GM12878 (cell line): ENCODE measurements at regions not wholly inside any gene's neighbourhood (a gene's known extent, or its start where the extent isn't known, plus 50 kb on each side); places are given as distances from the start of the nearest gene placed in this dataset.

ENCODE experiments used
- ATAC-seq: fragments of 200-7000 bp; cut with Tn5 transposase; 3 replicates; pipeline ENCODE4 v1.9.1; 2020; ENCODE audit warnings: mild to moderate bottlenecking, moderate library complexity
- BruUV-seq: library from RNA; stranded (reverse); fragments of 400-500 nt; replicated peaks from 2 replicates; lab custom pipeline; 2021; lab: Mats Ljungman, UMichigan
- CTCF ChIA-PET: fragments of 300-600 bp; sonication (Branson Sonifier 250); formaldehyde crosslinking; extraction: SDS; loops from one replicate; lab custom pipeline; 2021; ENCODE audit warnings: inconsistent platforms; lab: Yijun Ruan, JAX
- POLR2A ChIA-PET: fragments of 350-600 bp; formaldehyde crosslinking; extraction: SDS; loops from one replicate; lab custom pipeline; 2021; ENCODE audit warnings: inconsistent platforms; lab: Charles Lee
- RAD21 ChIA-PET: fragments of 300-600 bp; sonication (Branson Sonifier 250); formaldehyde crosslinking; loops from one replicate; lab custom pipeline; 2023; ENCODE audit warnings: antibody characterized with exemption; ENCODE audit not compliant: unreplicated experiment; lab: Charles Lee
- SMC1A ChIA-PET: fragments of 300-600 bp; sonication (Branson Sonifier 250); formaldehyde crosslinking; loops from one replicate; lab custom pipeline; 2023; ENCODE audit not compliant: unreplicated experiment, uncharacterized antibody; lab: Charles Lee
- DNase-seq: peaks from one replicate; pipeline ENCODE4 v3.0.0-alpha.2; 2011; ENCODE audit warnings: low read depth, low spot score
- FAIRE-seq: peaks from 3 replicates; lab custom pipeline; 2011; peaks lifted over from hg19 to GRCh38; lab: Jason Lieb, UNC
- H2AFZ ChIP-seq: 2 replicates; pipeline ENCODE4 v1.6.0; 2011; ENCODE audit warnings: low read depth, low read length, control low read depth; ENCODE audit not compliant: control insufficient read depth
- H3K27ac ChIP-seq: 2 replicates; pipeline ENCODE4 v1.5.1; 2011; ENCODE audit warnings: control low read depth; ENCODE audit not compliant: control insufficient read depth, insufficient read depth
- H3K27me3 ChIP-seq, 2 experiments: replicated peaks in 1 of 2; 2 replicates each; pipeline versions ENCODE4 v1.6.0 to v1.6.1; 2011; ENCODE audit warnings: low read length in 1 of 2; ENCODE audit not compliant: control insufficient read depth in 2 of 2, insufficient read depth in 2 of 2
- H3K36me3 ChIP-seq, 2 experiments: 2 replicates each; pipeline ENCODE4 v1.5.1; 2011; ENCODE audit warnings: low read length in 1 of 2; ENCODE audit not compliant: control insufficient read depth in 2 of 2, insufficient read depth in 2 of 2
- H3K4me1 ChIP-seq: 2 replicates; pipeline ENCODE4 v1.6.1; 2011; ENCODE audit warnings: mild to moderate bottlenecking, low read length, moderate library complexity, mixed read lengths; ENCODE audit not compliant: control insufficient read depth, insufficient read depth
- H3K4me2 ChIP-seq: 2 replicates; pipeline ENCODE4 v1.6.0; 2011; ENCODE audit warnings: control low read depth; ENCODE audit not compliant: control insufficient read depth, insufficient read depth
- H3K4me3 ChIP-seq: fragments of 200-600 bp; sonication (generic); 2 replicates; pipeline ENCODE4 v1.5.1; 2016
- H3K79me2 ChIP-seq: 2 replicates; pipeline ENCODE4 v1.6.0; 2011; ENCODE audit warnings: low read length; ENCODE audit not compliant: control insufficient read depth, insufficient read depth
- H3K9ac ChIP-seq: 2 replicates; pipeline ENCODE4 v1.8.0; 2011; ENCODE audit warnings: low read length, control low read depth, mixed read lengths; ENCODE audit not compliant: control insufficient read depth, insufficient read depth
- H3K9me3 ChIP-seq: replicated peaks from 3 replicates; pipeline ENCODE4 v1.5.1; 2011; ENCODE audit warnings: mild to moderate bottlenecking, low read length; ENCODE audit not compliant: control insufficient read depth, insufficient read depth
- H4K20me1 ChIP-seq: 2 replicates; pipeline ENCODE4 v1.6.0; 2011; ENCODE audit not compliant: control insufficient read depth, insufficient read depth
- BRCA1 ChIP-seq: IDR thresholded peaks from 2 replicates; pipeline ENCODE4 v1.6.1; 2011; ENCODE audit warnings: low read depth, low read length, improper control_type of control experiment
- KAT2A ChIP-seq: conservative IDR thresholded peaks from 2 replicates; pipeline ENCODE4 v1.6.1; 2011; ENCODE audit warnings: low read depth, low read length; ENCODE audit not compliant: control insufficient read depth
- RUNX3 ChIP-seq: IDR thresholded peaks from 2 replicates; pipeline ENCODE4 v1.6.1; 2012; ENCODE audit warnings: low read length, inconsistent platforms
- ZNF274 ChIP-seq: IDR thresholded peaks from one replicate; pipeline ENCODE4 v1.8.0; 2011; ENCODE audit not compliant: insufficient read length, insufficient read depth
- WGBS: methylation state at CpG from one replicate; pipeline ENCODE4 v1.1.6; 2016; ENCODE audit warnings: low lambda C conversion rate; ENCODE audit not compliant: insufficient replicate concordance, insufficient coverage; ENCODE audit errors: missing lambda C conversion rate; 5-methylcytosine and 5-hydroxymethylcytosine counted together
- in situ Hi-C: fragments of 300-500 bp; cut with MboI; formaldehyde crosslinking; loops from 9 replicates; pipeline ENCODE4 v1.14.3; 2018; ENCODE audit warnings: mixed read lengths
- intact Hi-C: fragments of 100-400 bp; cut with micrococcal nuclease; formaldehyde crosslinking; loops from one replicate; pipeline ENCODE4 v1.14.2; 2022; ENCODE audit not compliant: unreplicated experiment
- TF ChIP-seq, protein P1 (sequence below): fragments of 450-650 bp; IDR thresholded peaks from 2 replicates; pipeline ENCODE4 v1.6.1; 2016; ENCODE audit warnings: mild to moderate bottlenecking, moderate library complexity, borderline replicate concordance
- TF ChIP-seq, protein P2 (sequence below): IDR thresholded peaks from 2 replicates; pipeline ENCODE4 v1.6.1; 2011; ENCODE audit warnings: borderline replicate concordance, low read depth, mild to moderate bottlenecking, moderate library complexity, low read length; ENCODE audit not compliant: insufficient read depth, poor library complexity, severe bottlenecking

DNA sequence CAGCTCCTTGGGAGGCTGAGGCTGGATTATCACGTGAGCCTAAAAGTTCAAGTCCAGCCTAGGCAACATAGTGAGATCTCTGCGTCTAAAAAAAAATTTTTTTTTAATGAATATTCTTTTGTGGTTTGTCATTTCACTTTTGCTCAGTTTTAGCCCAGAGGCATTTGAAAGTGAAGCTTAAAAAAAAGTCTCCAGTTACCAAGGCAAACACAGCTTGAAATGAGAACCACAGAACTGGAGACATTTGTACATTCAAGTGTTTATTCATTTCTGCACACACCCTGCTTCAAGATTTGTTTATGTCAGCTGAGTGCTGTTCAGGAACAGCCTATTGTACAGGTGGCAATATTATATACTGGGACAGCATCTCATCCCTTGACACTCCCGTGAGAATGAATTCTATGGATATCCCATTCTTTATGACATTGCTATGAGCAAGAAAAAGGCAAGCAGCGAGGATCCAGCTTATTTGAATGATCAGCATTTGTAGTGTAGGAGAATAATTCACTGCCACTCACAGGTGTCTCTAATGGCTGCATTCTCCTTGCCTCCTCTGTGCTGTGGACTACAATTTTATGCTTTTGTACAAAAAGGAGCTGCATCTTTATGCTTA is 444.8 kb upstream of the GRM7 start:
- TF ChIP-seq RUNX3 (peak; percentile 51; the same call in 1 of the 2 replicates), ZNF274 (no peak)
- no peak overlapping the region for H3K27ac ChIP-seq
- ChIA-PET SMC1A (interaction anchor here (0.7 to 1.5 kb wide), 5 partner anchors 8 to 1936 kb away, joined by 3 read pairs; no protein-coding TSS in a partner anchor), RAD21 (no interaction called here), CTCF (interaction anchor here (1.5 to 1.8 kb wide), 2 partner anchors 27 to 47 kb away, joined by 4 read pairs; no protein-coding TSS in a partner anchor), POLR2A (no interaction called here)
- no peak overlapping the region for H3K9ac ChIP-seq
- H3K79me2 ChIP-seq, result no peaks in the 10 kb centered on the region
- in situ Hi-C loops (no loop called here), intact Hi-C loops (no loop called here)
- ATAC-seq, result peak; percentile 45
- H3K36me3 ChIP-seq, result no peaks in the 10 kb centered on the region
- no peak for FAIRE-seq
- no peaks in the 10 kb centered on the region for H4K20me1 ChIP-seq
- H2AFZ ChIP-seq, result no peak overlapping the region
- DNase-seq, result no peak
- WGBS, result 1% methylated on average over 4 of the region's 4 CpGs
- H3K9me3 ChIP-seq, result no peaks in the 10 kb centered on the region
- no TSS peak for BruUV-seq
- H3K4me3 ChIP-seq, result no peak overlapping the region
- H3K4me1 ChIP-seq, result no peaks in the 10 kb centered on the region
- no peak overlapping the region for H3K4me2 ChIP-seq
- H3K27me3 ChIP-seq, result no peaks in the 10 kb centered on the region

DNA sequence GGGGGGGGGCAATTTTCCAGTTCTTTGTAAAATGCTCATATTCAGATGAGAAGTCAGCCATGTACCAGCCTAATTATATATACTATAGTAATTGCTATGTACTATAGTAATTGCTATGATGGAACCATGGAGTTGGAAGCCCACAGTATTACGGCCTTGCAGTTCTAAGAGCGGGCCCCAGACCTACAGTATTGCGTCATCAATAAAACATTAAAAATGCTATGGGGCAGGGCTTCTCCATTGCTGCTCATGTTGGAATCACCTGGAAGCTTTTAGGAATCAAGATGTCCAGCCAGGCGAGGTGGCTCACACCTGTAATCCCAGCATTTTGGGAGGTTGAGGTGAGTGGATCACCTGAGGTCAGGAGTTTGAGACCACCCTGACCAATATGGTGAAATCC is 443.7 kb upstream of the GRM7 start:
- no TSS peak for BruUV-seq
- ChIA-PET SMC1A (interaction anchor here (0.6 to 0.8 kb wide), 2 partner anchors 19 to 272 kb away, joined by 3 to 4 read pairs; no protein-coding TSS in a partner anchor), RAD21 (no interaction called here), CTCF (interaction anchor here (1.5 to 1.8 kb wide), 2 partner anchors 26 to 48 kb away, joined by 4 read pairs; no protein-coding TSS in a partner anchor), POLR2A (no interaction called here)
- Histone ChIP-seq H3K27ac (no peak overlapping the region), H3K9ac (no peak overlapping the region), H3K27me3 (no peaks in the 10 kb centered on the region), H3K4me3 (no peak overlapping the region), H3K79me2 (no peaks in the 10 kb centered on the region), H3K4me1 (no peaks in the 10 kb centered on the region), H3K4me2 (no peak overlapping the region), H4K20me1 (no peaks in the 10 kb centered on the region), H2AFZ (no peak overlapping the region), H3K36me3 (no peaks in the 10 kb centered on the region), H3K9me3 (no peaks in the 10 kb centered on the region)
- WGBS, result 65% methylated on average over 4 of the region's 4 CpGs
- FAIRE-seq, result no peak
- DNase-seq, result no peak
- intact Hi-C loops (no loop called here), in situ Hi-C loops (no loop called here)
- no peak for ATAC-seq
- TF ChIP-seq, protein P1, sequence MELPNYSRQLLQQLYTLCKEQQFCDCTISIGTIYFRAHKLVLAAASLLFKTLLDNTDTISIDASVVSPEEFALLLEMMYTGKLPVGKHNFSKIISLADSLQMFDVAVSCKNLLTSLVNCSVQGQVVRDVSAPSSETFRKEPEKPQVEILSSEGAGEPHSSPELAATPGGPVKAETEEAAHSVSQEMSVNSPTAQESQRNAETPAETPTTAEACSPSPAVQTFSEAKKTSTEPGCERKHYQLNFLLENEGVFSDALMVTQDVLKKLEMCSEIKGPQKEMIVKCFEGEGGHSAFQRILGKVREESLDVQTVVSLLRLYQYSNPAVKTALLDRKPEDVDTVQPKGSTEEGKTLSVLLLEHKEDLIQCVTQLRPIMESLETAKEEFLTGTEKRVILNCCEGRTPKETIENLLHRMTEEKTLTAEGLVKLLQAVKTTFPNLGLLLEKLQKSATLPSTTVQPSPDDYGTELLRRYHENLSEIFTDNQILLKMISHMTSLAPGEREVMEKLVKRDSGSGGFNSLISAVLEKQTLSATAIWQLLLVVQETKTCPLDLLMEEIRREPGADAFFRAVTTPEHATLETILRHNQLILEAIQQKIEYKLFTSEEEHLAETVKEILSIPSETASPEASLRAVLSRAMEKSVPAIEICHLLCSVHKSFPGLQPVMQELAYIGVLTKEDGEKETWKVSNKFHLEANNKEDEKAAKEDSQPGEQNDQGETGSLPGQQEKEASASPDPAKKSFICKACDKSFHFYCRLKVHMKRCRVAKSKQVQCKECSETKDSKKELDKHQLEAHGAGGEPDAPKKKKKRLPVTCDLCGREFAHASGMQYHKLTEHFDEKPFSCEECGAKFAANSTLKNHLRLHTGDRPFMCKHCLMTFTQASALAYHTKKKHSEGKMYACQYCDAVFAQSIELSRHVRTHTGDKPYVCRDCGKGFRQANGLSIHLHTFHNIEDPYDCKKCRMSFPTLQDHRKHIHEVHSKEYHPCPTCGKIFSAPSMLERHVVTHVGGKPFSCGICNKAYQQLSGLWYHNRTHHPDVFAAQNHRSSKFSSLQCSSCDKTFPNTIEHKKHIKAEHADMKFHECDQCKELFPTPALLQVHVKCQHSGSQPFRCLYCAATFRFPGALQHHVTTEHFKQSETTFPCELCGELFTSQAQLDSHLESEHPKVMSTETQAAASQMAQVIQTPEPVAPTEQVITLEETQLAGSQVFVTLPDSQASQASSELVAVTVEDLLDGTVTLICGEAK, result no peak
- no peak for TF ChIP-seq BRCA1
- TF ChIP-seq, protein P2, sequence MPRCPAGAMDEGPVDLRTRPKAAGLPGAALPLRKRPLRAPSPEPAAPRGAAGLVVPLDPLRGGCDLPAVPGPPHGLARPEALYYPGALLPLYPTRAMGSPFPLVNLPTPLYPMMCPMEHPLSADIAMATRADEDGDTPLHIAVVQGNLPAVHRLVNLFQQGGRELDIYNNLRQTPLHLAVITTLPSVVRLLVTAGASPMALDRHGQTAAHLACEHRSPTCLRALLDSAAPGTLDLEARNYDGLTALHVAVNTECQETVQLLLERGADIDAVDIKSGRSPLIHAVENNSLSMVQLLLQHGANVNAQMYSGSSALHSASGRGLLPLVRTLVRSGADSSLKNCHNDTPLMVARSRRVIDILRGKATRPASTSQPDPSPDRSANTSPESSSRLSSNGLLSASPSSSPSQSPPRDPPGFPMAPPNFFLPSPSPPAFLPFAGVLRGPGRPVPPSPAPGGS, result no peak
- no peak for TF ChIP-seq KAT2A
